IMR-90 (cell line): ENCODE measurements at regions not wholly inside any gene's neighbourhood (a gene's known extent, or its start where the extent isn't known, plus 50 kb on each side); places are given as distances from the start of the nearest gene placed in this dataset.

Source experiments
- ATAC-seq: fragments of 200-7000 bp; cut with Tn5 transposase; 2 replicates; pipeline ENCODE4 v1.9.1; 2020; ENCODE audit warnings: low read depth, mild to moderate bottlenecking, moderate library complexity
- BruUV-seq: library from RNA; stranded (reverse); fragments of 400-500 nt; replicated peaks from 2 replicates; lab custom pipeline; 2021; lab: Mats Ljungman, UMichigan
- CTCF ChIA-PET: fragments of 300-600 bp; formaldehyde crosslinking; extraction: SDS; loops from one replicate; lab custom pipeline; 2021; ENCODE audit warnings: antibody characterized with exemption; lab: Yijun Ruan, JAX
- POLR2A ChIA-PET: fragments of 300-600 bp; sonication (Branson Sonifier 250); formaldehyde crosslinking; loops from one replicate; lab custom pipeline; 2022; ENCODE audit warnings: antibody characterized with exemption; ENCODE audit not compliant: unreplicated experiment; lab: Charles Lee
- DNase-seq: peaks from one replicate; pipeline ENCODE4 v3.0.0; 2013
- H2AFZ ChIP-seq: replicated peaks from 2 replicates; pipeline ENCODE3; 2013; ENCODE audit warnings: low read length, mild to moderate bottlenecking; ENCODE audit not compliant: poor library complexity
- H2AK5ac ChIP-seq: 2 replicates; pipeline ENCODE4 v1.6.1; 2013; ENCODE audit warnings: low read depth, low read length, inconsistent platforms
- H2AK9ac ChIP-seq: replicated peaks from 2 replicates; pipeline ENCODE3; 2013; ENCODE audit warnings: mild to moderate bottlenecking, low read depth, low read length, moderate library complexity; ENCODE audit not compliant: poor library complexity
- H2BK120ac ChIP-seq: 2 replicates; pipeline ENCODE4 v1.6.1; 2013; ENCODE audit warnings: low read depth, low read length, inconsistent platforms
- H2BK15ac ChIP-seq: 3 replicates; pipeline ENCODE4 v1.6.1; 2013; ENCODE audit warnings: low read depth, low read length, inconsistent platforms
- H2BK20ac ChIP-seq: 2 replicates; pipeline ENCODE4 v1.6.1; 2013; ENCODE audit warnings: low read depth, mild to moderate bottlenecking, inconsistent platforms, low read length, moderate library complexity
- H2BK5ac ChIP-seq: 2 replicates; pipeline ENCODE4 v1.6.1; 2013; ENCODE audit warnings: mild to moderate bottlenecking, low read depth, low read length, inconsistent platforms; ENCODE audit not compliant: poor library complexity, severe bottlenecking
- H3K14ac ChIP-seq: replicated peaks from 2 replicates; pipeline ENCODE4 v1.6.1; 2013; ENCODE audit warnings: low read depth, low read length, inconsistent platforms
- H3K18ac ChIP-seq: 2 replicates; pipeline ENCODE4 v1.6.1; 2013; ENCODE audit warnings: low read depth, low read length, control low read depth
- H3K23ac ChIP-seq: 2 replicates; pipeline ENCODE4 v1.6.1; 2013; ENCODE audit warnings: low read depth, low read length, inconsistent platforms
- H3K27ac ChIP-seq: 2 replicates; pipeline ENCODE4 v1.5.1; 2013; ENCODE audit warnings: mild to moderate bottlenecking, control low read depth, low read length; ENCODE audit not compliant: insufficient read depth
- H3K27me3 ChIP-seq: 2 replicates; pipeline ENCODE4 v1.6.1; 2013; ENCODE audit warnings: low read length; ENCODE audit not compliant: control insufficient read depth, insufficient read depth
- H3K36me3 ChIP-seq: 2 replicates; pipeline ENCODE4 v1.6.1; 2013; ENCODE audit warnings: low read length, mixed read lengths; ENCODE audit not compliant: control insufficient read depth, insufficient read depth
- H3K4ac ChIP-seq: 2 replicates; pipeline ENCODE4 v1.6.1; 2013; ENCODE audit warnings: low read depth, low read length, inconsistent platforms
- H3K4me1 ChIP-seq: 2 replicates; pipeline ENCODE4 v1.6.1; 2013; ENCODE audit warnings: low read length, mixed read lengths; ENCODE audit not compliant: control insufficient read depth, insufficient read depth
- H3K4me2 ChIP-seq: 2 replicates; pipeline ENCODE4 v1.6.1; 2013; ENCODE audit warnings: low read depth, mild to moderate bottlenecking, control low read depth, low read length, moderate library complexity
- H3K4me3 ChIP-seq: 2 replicates; pipeline ENCODE4 v1.5.1; 2013; ENCODE audit warnings: low read depth, mild to moderate bottlenecking, control low read depth, low read length, moderate library complexity; ENCODE audit not compliant: insufficient read depth
- H3K56ac ChIP-seq: 2 replicates; pipeline ENCODE4 v1.6.1; 2013; ENCODE audit warnings: low read length, inconsistent platforms; ENCODE audit not compliant: insufficient read depth; ENCODE audit errors: extremely low read depth
- H3K79me1 ChIP-seq, 2 experiments: 2 replicates each; pipeline ENCODE4 v1.6.1; 2013; ENCODE audit warnings: low read length in 2 of 2, inconsistent platforms in 1 of 2, low read depth in 1 of 2
- H3K9ac ChIP-seq: 2 replicates; pipeline ENCODE4 v1.6.1; 2013; ENCODE audit warnings: low read depth, low read length, control low read depth
- H3K9me1 ChIP-seq: 2 replicates; pipeline ENCODE4 v1.6.1; 2013; ENCODE audit warnings: low read length, inconsistent platforms; ENCODE audit not compliant: insufficient read depth
- H3K9me3 ChIP-seq: 2 replicates; pipeline ENCODE4 v1.6.1; 2013; ENCODE audit warnings: low read length; ENCODE audit not compliant: control insufficient read depth, insufficient read depth
- H4K20me1 ChIP-seq: 2 replicates; pipeline ENCODE4 v1.6.1; 2013; ENCODE audit warnings: low read length, inconsistent platforms; ENCODE audit not compliant: insufficient read depth
- H4K5ac ChIP-seq: 2 replicates; pipeline ENCODE4 v1.6.1; 2013; ENCODE audit warnings: mild to moderate bottlenecking, low read depth, low read length, control low read depth
- H4K8ac ChIP-seq, 2 experiments: 2 replicates each; pipeline ENCODE4 v1.6.1; 2013; ENCODE audit warnings: low read depth in 2 of 2, low read length in 2 of 2, control low read depth in 1 of 2, inconsistent platforms in 1 of 2
- H4K91ac ChIP-seq: 2 replicates; pipeline ENCODE4 v1.6.1; 2013; ENCODE audit warnings: low read depth, low read length, inconsistent platforms; ENCODE audit not compliant: insufficient read depth
- BHLHE40 ChIP-seq: fragments of 150-350 bp; IDR thresholded peaks from 2 replicates; pipeline ENCODE4 v1.6.1; 2016; ENCODE audit warnings: mild to moderate bottlenecking, low read depth, low read length
- CEBPB ChIP-seq: IDR thresholded peaks from 2 replicates; pipeline ENCODE4 v1.6.1; 2012; ENCODE audit warnings: low read depth, low read length, improper control_type of control experiment
- CHD1 ChIP-seq: IDR thresholded peaks from 2 replicates; pipeline ENCODE4 v1.6.1; 2012; ENCODE audit warnings: low read depth, low read length, improper control_type of control experiment
- NFE2L2 ChIP-seq: fragments of 150-350 bp; IDR thresholded peaks from 2 replicates; pipeline ENCODE4 v1.6.1; 2016; ENCODE audit warnings: low read depth, mild to moderate bottlenecking, low read length
- RAD21 ChIP-seq: IDR thresholded peaks from 2 replicates; pipeline ENCODE4 v1.6.1; 2012; ENCODE audit warnings: low read length, improper control_type of control experiment
- RCOR1 ChIP-seq: IDR thresholded peaks from 2 replicates; pipeline ENCODE4 v1.6.1; 2012; ENCODE audit warnings: mild to moderate bottlenecking, low read length, improper control_type of control experiment; ENCODE audit not compliant: insufficient replicate concordance
- SMC3 ChIP-seq: fragments of 150-350 bp; IDR thresholded peaks from 2 replicates; pipeline ENCODE4 v1.6.1; 2016; ENCODE audit warnings: low read depth, mild to moderate bottlenecking, antibody characterized with exemption, low read length, moderate library complexity
- USF2 ChIP-seq: fragments of 150-350 bp; IDR thresholded peaks from 2 replicates; pipeline ENCODE4 v1.6.1; 2017; ENCODE audit warnings: mild to moderate bottlenecking, antibody characterized with exemption, low read length, low read depth
- WGBS, 2 experiments: methylation state at CpG; one replicate each; pipeline versions ENCODE4 v1.1.5 to v1.1.7; 2013; ENCODE audit warnings: missing lambda C conversion rate in 2 of 2; ENCODE audit not compliant: insufficient read length in 1 of 2; ENCODE audit errors: extremely low coverage in 2 of 2; 5-methylcytosine and 5-hydroxymethylcytosine counted together
- dilution Hi-C: fragments of 300-500 bp; cut with HindIII; formaldehyde crosslinking; loops from one replicate; pipeline ENCODE4 v1.14.3; 2018; ENCODE audit warnings: low sequenced_read_pairs; ENCODE audit not compliant: unreplicated experiment
- in situ Hi-C: fragments of 300-500 bp; cut with MboI; formaldehyde crosslinking; loops from 3 replicates; pipeline ENCODE4 v1.14.3; 2019; ENCODE audit warnings: low sequenced_read_pairs, inconsistent platforms, mixed read lengths
- intact Hi-C: fragments of 100-400 bp; cut with micrococcal nuclease; formaldehyde crosslinking; loops from 2 replicates; pipeline ENCODE4 v1.10.0; 2022
- TF ChIP-seq, protein P1 (sequence below): fragments of 150-350 bp; IDR thresholded peaks from 2 replicates; pipeline ENCODE4 v1.6.1; 2016; ENCODE audit warnings: low read depth, mild to moderate bottlenecking, low read length, moderate library complexity, borderline replicate concordance
- TF ChIP-seq, protein P2 (sequence below): conservative IDR thresholded peaks from 2 replicates; pipeline ENCODE4 v1.5.1; 2012; ENCODE audit warnings: mild to moderate bottlenecking, low read depth, low read length, improper control_type of control experiment

GRCh38 chr2:57720728-57721627 lies 325.6 kb upstream of the VRK2 start:
- H3K27me3 ChIP-seq: no peaks in the 10 kb centered on the region
- ChIA-PET POLR2A (no interaction called here), CTCF (interaction anchor here (0.5 to 1.1 kb wide), 3 partner anchors 14 to 26 kb away, joined by 3 to 4 read pairs (median 3); no protein-coding TSS in a partner anchor)
- peak overlapping the region; percentile 85 for H3K4me2 ChIP-seq
- intact Hi-C loops: no loop called here
- DNase-seq: peak; percentile 52
- H2BK15ac ChIP-seq: no peak overlapping the region; the same call in 2 of the 3 replicates
- no peak overlapping the region for H2AK9ac ChIP-seq
- TF ChIP-seq SMC3 (peak; percentile 30), NFE2L2 (no peak), CHD1 (no peak), RAD21 (peak; percentile 56), USF2 (no peak), BHLHE40 (no peak), CEBPB (no peak), RCOR1 (no peak)
- TF ChIP-seq, protein P1, sequence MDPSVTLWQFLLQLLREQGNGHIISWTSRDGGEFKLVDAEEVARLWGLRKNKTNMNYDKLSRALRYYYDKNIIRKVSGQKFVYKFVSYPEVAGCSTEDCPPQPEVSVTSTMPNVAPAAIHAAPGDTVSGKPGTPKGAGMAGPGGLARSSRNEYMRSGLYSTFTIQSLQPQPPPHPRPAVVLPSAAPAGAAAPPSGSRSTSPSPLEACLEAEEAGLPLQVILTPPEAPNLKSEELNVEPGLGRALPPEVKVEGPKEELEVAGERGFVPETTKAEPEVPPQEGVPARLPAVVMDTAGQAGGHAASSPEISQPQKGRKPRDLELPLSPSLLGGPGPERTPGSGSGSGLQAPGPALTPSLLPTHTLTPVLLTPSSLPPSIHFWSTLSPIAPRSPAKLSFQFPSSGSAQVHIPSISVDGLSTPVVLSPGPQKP: no peak
- TF ChIP-seq, protein P2, sequence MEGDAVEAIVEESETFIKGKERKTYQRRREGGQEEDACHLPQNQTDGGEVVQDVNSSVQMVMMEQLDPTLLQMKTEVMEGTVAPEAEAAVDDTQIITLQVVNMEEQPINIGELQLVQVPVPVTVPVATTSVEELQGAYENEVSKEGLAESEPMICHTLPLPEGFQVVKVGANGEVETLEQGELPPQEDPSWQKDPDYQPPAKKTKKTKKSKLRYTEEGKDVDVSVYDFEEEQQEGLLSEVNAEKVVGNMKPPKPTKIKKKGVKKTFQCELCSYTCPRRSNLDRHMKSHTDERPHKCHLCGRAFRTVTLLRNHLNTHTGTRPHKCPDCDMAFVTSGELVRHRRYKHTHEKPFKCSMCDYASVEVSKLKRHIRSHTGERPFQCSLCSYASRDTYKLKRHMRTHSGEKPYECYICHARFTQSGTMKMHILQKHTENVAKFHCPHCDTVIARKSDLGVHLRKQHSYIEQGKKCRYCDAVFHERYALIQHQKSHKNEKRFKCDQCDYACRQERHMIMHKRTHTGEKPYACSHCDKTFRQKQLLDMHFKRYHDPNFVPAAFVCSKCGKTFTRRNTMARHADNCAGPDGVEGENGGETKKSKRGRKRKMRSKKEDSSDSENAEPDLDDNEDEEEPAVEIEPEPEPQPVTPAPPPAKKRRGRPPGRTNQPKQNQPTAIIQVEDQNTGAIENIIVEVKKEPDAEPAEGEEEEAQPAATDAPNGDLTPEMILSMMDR: peak; percentile 59
- no peaks in the 10 kb centered on the region for H3K9me3 ChIP-seq
- no peak overlapping the region for H3K18ac ChIP-seq
- H4K91ac ChIP-seq: peak overlapping the region; percentile 58; the same call in 1 of the 2 replicates
- 4% methylated on average over 5 of the region's 16 CpGs; no CpG with 5 or more reads in 1 of the 2 experiments for WGBS, 2 experiments
- H3K14ac ChIP-seq: peak overlapping the region; percentile 22
- in situ Hi-C loops: no loop called here
- H3K27ac ChIP-seq: no peak overlapping the region
- no peaks in the 10 kb centered on the region for H3K36me3 ChIP-seq
- no peak overlapping the region for H3K23ac ChIP-seq
- peak overlapping the region; percentile 28; the same call in 1 of the 2 replicates for H3K4ac ChIP-seq
- H4K5ac ChIP-seq: peak overlapping the region; percentile 15; the same call in 1 of the 2 replicates
- H2BK5ac ChIP-seq: no peak overlapping the region
- peak overlapping the region; percentile 46 to 81 for H4K8ac ChIP-seq
- H2AFZ ChIP-seq: peak overlapping the region; percentile 90
- BruUV-seq: no TSS peak
- H3K56ac ChIP-seq: 0 out of 2 replicates have a peak overlapping the region, but pooled peaks have one; percentile 26
- H2AK5ac ChIP-seq: no peak overlapping the region
- H3K4me1 ChIP-seq: no peaks in the 10 kb centered on the region
- dilution Hi-C loops: no loop called here
- no peak overlapping the region; the same call in 1 of the 2 replicates for H3K9ac ChIP-seq
- H3K79me1 ChIP-seq: no peaks in the 10 kb centered on the region
- H3K4me3 ChIP-seq: no peak overlapping the region
- H2BK20ac ChIP-seq: peak overlapping the region; percentile 65; the same call in 1 of the 2 replicates
- no peaks in the 10 kb centered on the region for H4K20me1 ChIP-seq
- ATAC-seq: peak; percentile 99
- H3K9me1 ChIP-seq: no peaks in the 10 kb centered on the region
- peak overlapping the region; percentile 82 for H2BK120ac ChIP-seq
